ENCODE measurements at regions not wholly inside any gene's neighbourhood (a gene's known extent, or its start where the extent isn't known, plus 50 kb on each side); places are given as distances from the start of the nearest gene placed in this dataset.

DNA sequence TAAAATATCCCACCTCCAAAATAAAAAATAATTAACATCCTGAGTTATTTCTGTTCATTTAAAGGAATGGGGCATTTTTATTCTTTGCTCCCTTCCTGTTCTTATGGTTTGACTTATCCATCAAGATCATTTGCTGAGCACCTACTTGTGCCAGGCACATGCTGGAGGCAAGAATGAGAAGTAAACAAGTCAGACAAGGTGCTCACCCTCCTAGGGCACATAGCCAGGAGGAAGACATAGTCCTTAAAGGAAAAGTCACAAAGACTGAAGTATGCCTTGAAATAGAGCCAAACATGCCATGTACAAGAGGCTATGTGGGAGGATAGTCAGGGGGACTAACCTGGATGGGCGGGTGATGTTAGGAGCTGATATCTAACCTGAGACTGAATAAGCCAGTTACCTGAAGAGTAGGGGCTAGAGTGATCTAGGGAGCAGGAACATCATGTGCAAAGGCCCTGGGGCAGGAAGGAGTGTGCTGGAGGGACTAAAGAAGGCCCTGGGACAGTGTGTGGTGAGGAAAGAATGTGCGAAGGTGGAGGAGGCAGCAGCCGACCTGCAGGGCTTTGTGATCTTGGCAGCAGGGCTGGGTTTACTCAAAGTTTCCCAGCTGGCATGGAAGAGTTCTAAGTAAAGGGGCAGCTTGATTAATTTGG lies 233.5 kb downstream of the MATN1 start:
- ATAC-seq (no peak), DNase-seq (no peak)
- no peaks in the 10 kb centered on the region for H3K9me3 ChIP-seq
- no peaks in the 10 kb centered on the region for H3K27me3 ChIP-seq
- H3K4me1 ChIP-seq: no peaks in the 10 kb centered on the region
- H3K27ac ChIP-seq: no peak overlapping the region
- no peaks in the 10 kb centered on the region for H3K36me3 ChIP-seq
- H3K4me3 ChIP-seq: no peak overlapping the region
- intact Hi-C loops (cut with DNase I; ENCODE audit: low total_unique reads): no loop called here
- in situ Hi-C loops (cut with MboI; ENCODE audit: low sequenced_read_pairs in 4 of 4): no loop called here
- no peak for TF ChIP-seq POLR2A (IDR thresholded peaks at IDR 0.05)
- TF ChIP-seq CTCF (IDR thresholded peaks at IDR 0.05 in 4 of 5, conservative IDR thresholded peaks at IDR 0.05 in 1 of 5): no peak

GRCh38 chr1:30488324-30488913 lies 235.0 kb downstream of the MATN1 start:
- Histone ChIP-seq H3K4me1 (no peaks in the 10 kb centered on the region), H3K9me3 (no peaks in the 10 kb centered on the region), H3K27ac (no peak overlapping the region), H3K27me3 (no peaks in the 10 kb centered on the region), H3K4me3 (no peak overlapping the region), H3K36me3 (no peaks in the 10 kb centered on the region)
- DNase-seq (no peak), ATAC-seq (no peak)
- TF ChIP-seq CTCF (IDR thresholded peaks at IDR 0.05 in 4 of 5, conservative IDR thresholded peaks at IDR 0.05 in 1 of 5) (no peak), POLR2A (IDR thresholded peaks at IDR 0.05) (no peak)
- intact Hi-C loops (cut with DNase I; ENCODE audit: low total_unique reads) (no loop called here), in situ Hi-C loops (cut with MboI; ENCODE audit: low sequenced_read_pairs in 4 of 4) (no loop called here)

DNA sequence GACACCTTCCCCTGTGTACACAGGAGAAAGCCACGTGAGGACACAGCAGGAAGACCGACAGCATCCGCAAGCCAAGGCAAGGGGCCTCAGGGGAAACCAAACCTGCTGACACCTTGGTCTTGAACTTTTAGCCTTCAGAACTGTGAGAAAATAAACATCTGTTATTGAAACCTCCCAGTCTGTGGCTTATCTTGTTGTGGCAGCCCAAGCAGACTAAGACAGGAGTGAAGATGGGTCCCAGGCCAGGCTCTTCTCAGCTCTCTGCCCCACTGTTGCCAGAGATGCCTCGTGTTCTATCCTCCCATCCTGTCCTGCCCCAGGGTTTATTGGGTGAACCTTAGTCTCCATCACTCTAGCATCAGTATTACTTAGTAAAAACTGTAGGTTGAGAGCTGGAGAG lies 236.3 kb downstream of the MATN1 start:
- no peak for TF ChIP-seq POLR2A (IDR thresholded peaks at IDR 0.05)
- TF ChIP-seq CTCF (IDR thresholded peaks at IDR 0.05 in 4 of 5, conservative IDR thresholded peaks at IDR 0.05 in 1 of 5): no peak
- ATAC-seq (no peak), DNase-seq (no peak)
- no peak overlapping the region for H3K4me3 ChIP-seq
- no peaks in the 10 kb centered on the region for H3K9me3 ChIP-seq
- H3K27ac ChIP-seq: no peak overlapping the region
- no peaks in the 10 kb centered on the region for H3K4me1 ChIP-seq
- intact Hi-C loops (cut with DNase I; ENCODE audit: low total_unique reads) (no loop called here), in situ Hi-C loops (cut with MboI; ENCODE audit: low sequenced_read_pairs in 4 of 4) (no loop called here)
- H3K27me3 ChIP-seq: no peaks in the 10 kb centered on the region
- no peaks in the 10 kb centered on the region for H3K36me3 ChIP-seq

- H3K4me1 ChIP-seq: no peaks in the 10 kb centered on the region
- in situ Hi-C loops (cut with MboI; ENCODE audit: low sequenced_read_pairs in 4 of 4): no loop called here
- no peaks in the 10 kb centered on the region for H3K36me3 ChIP-seq
- H3K27ac ChIP-seq: no peak overlapping the region
- no peak for ATAC-seq
- DNase-seq: no peak
- peaks cover 0 to 6% (median 0%) of the 10 kb centered on the region in 3 donors for H3K9me3 ChIP-seq
- no peak overlapping the region for H3K4me3 ChIP-seq
- H3K27me3 ChIP-seq: no peaks in the 10 kb centered on the region
- TF ChIP-seq CTCF (IDR thresholded peaks at IDR 0.05 in 4 of 5, conservative IDR thresholded peaks at IDR 0.05 in 1 of 5): no peak
- no peak for TF ChIP-seq POLR2A (IDR thresholded peaks at IDR 0.05)
- intact Hi-C loops (cut with DNase I; ENCODE audit: low total_unique reads): no loop called here
Observed at GRCh38 chr1:30485072-30485471, 238.3 kb downstream of the MATN1 start.

Data from gastrocnemius medialis (tissue), 4 donors.